Caki2 (cell line): ENCODE measurements at regions not wholly inside any gene's neighbourhood (a gene's known extent, or its start where the extent isn't known, plus 50 kb on each side); places are given as distances from the start of the nearest gene placed in this dataset.
"Not testable (repeated sequence)": the region's sequence is repeated elsewhere in the genome, so short reads cannot be mapped to it uniquely, and the experiment has no call there.

Experiments used
- DNase-seq: peaks from one replicate; pipeline ENCODE4 v3.0.0-alpha.2; 2015; ENCODE audit warnings: low read depth
- in situ Hi-C: cut with HindIII; loops from 2 replicates; pipeline ENCODE4 v1.10.0; 2016; ENCODE audit warnings: low sequenced_read_pairs, low pct_unique_long_range_greater_than_20kb, mixed read lengths

- no peak for DNase-seq
- in situ Hi-C loops = no loop called here
These were observed 467.0 kb upstream of the DIPK2B start for GRCh38 chrX:45667666-45668065.

GRCh38 chrX:45664727-45665290, 464.1 kb upstream of the DIPK2B start:
- DNase-seq = no peak
- in situ Hi-C loops = no loop called here

GRCh38 chrX:45660477-45660876, 459.8 kb upstream of the DIPK2B start:
- in situ Hi-C loops = no loop called here
- DNase-seq = no peak

GRCh38 chrX:45633419-45633818, 432.7 kb upstream of the DIPK2B start:
- in situ Hi-C loops = no loop called here

GRCh38 chrX:45632506-45632905, 431.8 kb upstream of the DIPK2B start:
- in situ Hi-C loops = no loop called here
- DNase-seq = no peak

More at GRCh38 chrX:45633419-45633818, 432.7 kb upstream of the DIPK2B start:
- DNase-seq = no peak

- DNase-seq = no peak
- in situ Hi-C loops = no loop called here
These were observed 429.4 kb upstream of the DIPK2B start for GRCh38 chrX:45630078-45630477.

GRCh38 chrX:45628041-45628440, 427.4 kb upstream of the DIPK2B start:
- in situ Hi-C loops = no loop called here
- DNase-seq = no peak

- in situ Hi-C loops = no loop called here
- peak; percentile 93 for DNase-seq
These were observed 422.6 kb upstream of the DIPK2B start for GRCh38 chrX:45623266-45623665.

- no peak for DNase-seq
- in situ Hi-C loops = no loop called here
These were observed 421.9 kb upstream of the DIPK2B start for GRCh38 chrX:45622538-45622937.

GRCh38 chrX:45622042-45622423, 421.4 kb upstream of the DIPK2B start:
- no peak for DNase-seq
- in situ Hi-C loops = no loop called here

- in situ Hi-C loops = no loop called here
These were observed 420.8 kb upstream of the DIPK2B start for GRCh38 chrX:45621376-45622041.

GRCh38 chrX:45619290-45619689, 418.6 kb upstream of the DIPK2B start:
- in situ Hi-C loops = no loop called here
- no peak for DNase-seq

More at GRCh38 chrX:45621376-45622041, 420.8 kb upstream of the DIPK2B start:
- peak; percentile 13 for DNase-seq

GRCh38 chrX:45615591-45615990, 414.9 kb upstream of the DIPK2B start:
- DNase-seq, in situ Hi-C loops: not testable (repeated sequence)

- DNase-seq = no peak
- in situ Hi-C loops = no loop called here
These were observed 414.2 kb upstream of the DIPK2B start for GRCh38 chrX:45614853-45615252.

GRCh38 chrX:45602151-45602550, 401.5 kb upstream of the DIPK2B start:
- in situ Hi-C loops = no loop called here
- DNase-seq = no peak

GRCh38 chrX:45601052-45601451, 400.4 kb upstream of the DIPK2B start:
- in situ Hi-C loops = no loop called here
- DNase-seq = no peak

- DNase-seq = no peak
- in situ Hi-C loops = no loop called here
These were observed 398.2 kb upstream of the DIPK2B start for GRCh38 chrX:45598861-45599260.

GRCh38 chrX:45596188-45596808, 395.6 kb upstream of the DIPK2B start:
- DNase-seq = no peak
- in situ Hi-C loops = no loop called here

GRCh38 chrX:45592101-45592500, 391.4 kb upstream of the DIPK2B start:
- no peak for DNase-seq
- in situ Hi-C loops = no loop called here

GRCh38 chrX:45591650-45592049, 391.0 kb upstream of the DIPK2B start:
- no peak for DNase-seq
- in situ Hi-C loops = no loop called here
